Muscle of leg (tissue), 3 donors: ENCODE measurements at regions not wholly inside any gene's neighbourhood (a gene's known extent, or its start where the extent isn't known, plus 50 kb on each side); places are given as distances from the start of the nearest gene placed in this dataset.

ENCODE experiments used
- DNase-seq: peaks from one replicate; pipeline ENCODE4 v3.0.0; 2013
- H3K27ac ChIP-seq: one replicate; pipeline ENCODE4 v1.5.1; 2013; ENCODE audit warnings: mild to moderate bottlenecking, low read length, control low read depth
- H3K27me3 ChIP-seq: one replicate; pipeline ENCODE4 v1.6.1; 2013; ENCODE audit warnings: low read length; ENCODE audit not compliant: control insufficient read depth, insufficient read depth
- H3K36me3 ChIP-seq: one replicate; pipeline ENCODE4 v1.6.1; 2013; ENCODE audit warnings: low read length; ENCODE audit not compliant: control insufficient read depth, insufficient read depth
- H3K4me1 ChIP-seq: one replicate; pipeline ENCODE4 v1.6.1; 2013; ENCODE audit warnings: low read length; ENCODE audit not compliant: control insufficient read depth, insufficient read depth
- H3K4me3 ChIP-seq: one replicate; pipeline ENCODE4 v1.5.1; 2013; ENCODE audit warnings: low read length, control low read depth
- H3K9me3 ChIP-seq: replicated peaks from 2 replicates; pipeline ENCODE4 v1.6.1; 2013; ENCODE audit warnings: low read depth, low read length; ENCODE audit not compliant: control insufficient read depth
- WGBS: methylation state at CpG from one replicate; pipeline ENCODE4 v1.1.5; 2013; ENCODE audit warnings: missing lambda C conversion rate; ENCODE audit not compliant: insufficient coverage; 5-methylcytosine and 5-hydroxymethylcytosine counted together

GRCh38 chr2:175872721-175873120, 129.3 kb downstream of the LNPK start:
- peaks cover 16% of the 10 kb centered on the region for H3K4me1 ChIP-seq
- H3K27me3 ChIP-seq: no peaks in the 10 kb centered on the region
- no peaks in the 10 kb centered on the region for H3K36me3 ChIP-seq
- no peak for DNase-seq
- H3K9me3 ChIP-seq: no peaks in the 10 kb centered on the region
- H3K4me3 ChIP-seq: no peak overlapping the region
- H3K27ac ChIP-seq: no peak overlapping the region

DNA sequence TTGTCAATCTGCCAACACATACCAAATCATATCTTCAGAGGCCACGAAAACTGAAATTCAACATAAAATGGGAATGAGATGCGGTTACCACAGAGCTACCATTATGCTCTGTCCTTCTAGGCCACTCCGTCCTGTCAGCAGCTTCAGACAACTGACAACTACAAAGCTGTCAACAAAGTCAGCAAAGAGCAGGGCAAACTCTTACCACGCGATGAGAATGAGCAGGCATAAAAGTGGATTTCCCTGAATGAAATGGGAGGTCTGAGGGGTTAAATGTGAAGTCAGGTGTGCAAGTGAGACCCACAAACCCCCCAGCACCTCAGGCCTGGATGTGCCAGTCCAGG, 130.1 kb downstream of the LNPK start:
- WGBS: 18% methylated on average over 3 of the region's 5 CpGs
- Histone ChIP-seq H3K9me3 (no peaks in the 10 kb centered on the region), H3K4me1 (peaks cover 16% of the 10 kb centered on the region), H3K27me3 (no peaks in the 10 kb centered on the region), H3K27ac (peak overlapping the region; percentile 47), H3K36me3 (no peaks in the 10 kb centered on the region), H3K4me3 (no peak overlapping the region)
- no peak for DNase-seq

GRCh38 chr2:175871331-175872004, 130.6 kb downstream of the LNPK start:
- WGBS: 33% methylated on average over 1 of the region's 3 CpGs
- Histone ChIP-seq H3K36me3 (no peaks in the 10 kb centered on the region), H3K27me3 (no peaks in the 10 kb centered on the region), H3K4me3 (no peak overlapping the region), H3K27ac (peak overlapping the region; percentile 47), H3K9me3 (no peaks in the 10 kb centered on the region), H3K4me1 (peaks cover 16% of the 10 kb centered on the region)
- peak; percentile 74 for DNase-seq

- DNase-seq: no peak
- Histone ChIP-seq H3K4me1 (no peaks in the 10 kb centered on the region), H3K36me3 (no peaks in the 10 kb centered on the region), H3K27me3 (no peaks in the 10 kb centered on the region), H3K27ac (no peak overlapping the region), H3K9me3 (no peaks in the 10 kb centered on the region), H3K4me3 (no peak overlapping the region)
- WGBS: 100% methylated on average over 1 of the region's 4 CpGs
Observed at GRCh38 chr2:175865716-175866115, 136.4 kb downstream of the LNPK start.

DNA sequence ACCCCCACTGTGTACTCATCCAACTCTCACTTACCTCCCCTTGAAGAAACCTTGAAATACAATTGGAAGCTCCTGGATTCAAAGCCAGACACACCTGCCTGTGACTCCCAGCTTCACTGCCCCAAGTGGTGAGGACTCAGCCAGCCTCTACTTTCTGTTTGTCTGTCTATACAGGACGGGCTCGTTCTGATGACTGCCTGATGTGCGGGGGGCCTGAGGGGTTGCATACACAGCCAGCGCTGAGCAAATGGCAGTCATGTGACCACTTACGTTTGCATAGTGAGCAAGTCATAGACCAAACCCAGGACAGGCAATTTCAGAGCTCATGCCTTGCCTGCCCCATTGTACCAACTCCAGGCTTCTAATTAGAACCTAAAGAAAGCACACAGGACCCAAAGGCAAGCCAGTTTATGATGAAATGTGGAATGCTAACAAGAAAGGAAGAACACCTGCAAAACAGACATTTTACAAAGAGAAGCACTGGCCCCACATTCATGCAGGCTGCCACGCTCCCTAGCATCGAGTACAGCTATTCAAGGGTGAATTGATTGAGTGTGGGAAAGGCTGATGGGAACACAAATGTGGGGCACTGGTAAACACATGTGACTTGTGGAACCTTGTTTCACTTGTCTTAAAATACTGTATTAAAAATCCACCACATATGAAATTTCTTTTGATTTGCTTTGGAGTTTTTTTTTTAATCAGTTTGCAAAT, 137.8 kb downstream of the LNPK start:
- WGBS: 49% methylated on average over 4 of the region's 7 CpGs

DNA sequence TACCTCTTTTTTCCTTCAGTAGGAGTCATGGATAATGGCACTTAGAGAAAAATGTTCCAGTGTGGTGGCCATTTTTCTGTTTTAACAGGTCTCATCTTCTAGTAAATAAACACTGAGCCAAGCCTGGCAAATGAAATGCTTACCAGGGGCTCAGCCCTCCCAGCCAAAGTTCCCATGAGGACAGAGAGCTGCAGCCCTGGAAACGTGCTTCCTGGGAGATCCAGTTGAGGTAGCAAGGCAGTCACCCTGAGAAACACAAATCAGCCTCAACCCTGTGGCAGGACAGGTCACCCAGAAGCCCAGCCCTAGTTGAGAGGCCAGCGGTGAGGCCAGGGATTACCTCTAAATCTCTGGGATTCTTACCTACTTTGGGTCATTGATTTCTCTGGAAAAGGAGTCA, 140.1 kb downstream of the LNPK start:
- H3K4me3 ChIP-seq: no peak overlapping the region
- no peaks in the 10 kb centered on the region for H3K27me3 ChIP-seq
- no peaks in the 10 kb centered on the region for H3K9me3 ChIP-seq
- no peak for DNase-seq
- H3K36me3 ChIP-seq: no peaks in the 10 kb centered on the region
- no peaks in the 10 kb centered on the region for H3K4me1 ChIP-seq
- WGBS: 33% methylated on average over 1 of the region's 2 CpGs
- no peak overlapping the region for H3K27ac ChIP-seq

More for the DNA sequence above, 137.8 kb downstream of the LNPK start:
- H3K27ac ChIP-seq: no peak overlapping the region
- no peaks in the 10 kb centered on the region for H3K27me3 ChIP-seq
- H3K36me3 ChIP-seq: no peaks in the 10 kb centered on the region
- DNase-seq: no peak
- no peaks in the 10 kb centered on the region for H3K4me1 ChIP-seq
- no peaks in the 10 kb centered on the region for H3K9me3 ChIP-seq
- H3K4me3 ChIP-seq: no peak overlapping the region

- DNase-seq: peak; percentile 89
- H3K4me1 ChIP-seq: peaks cover 25% of the 10 kb centered on the region
- 48% methylated on average over 2 of the region's 4 CpGs for WGBS
Observed at GRCh38 chr2:175855794-175856453, 146.1 kb downstream of the LNPK start.

GRCh38 chr2:175855236-175855635, 146.8 kb downstream of the LNPK start:
- H3K27ac ChIP-seq: peak overlapping the region; percentile 87
- H3K4me1 ChIP-seq: peaks cover 25% of the 10 kb centered on the region
- H3K4me3 ChIP-seq: no peak overlapping the region
- H3K9me3 ChIP-seq: no peaks in the 10 kb centered on the region
- DNase-seq: peak; percentile 27
- no peaks in the 10 kb centered on the region for H3K36me3 ChIP-seq
- no peaks in the 10 kb centered on the region for H3K27me3 ChIP-seq
- no CpG with 5 or more reads among the region's 4 CpGs for WGBS

More at GRCh38 chr2:175855794-175856453, 146.1 kb downstream of the LNPK start:
- peak overlapping the region; percentile 87 for H3K27ac ChIP-seq
- no peaks in the 10 kb centered on the region for H3K9me3 ChIP-seq
- no peaks in the 10 kb centered on the region for H3K27me3 ChIP-seq
- H3K36me3 ChIP-seq: no peaks in the 10 kb centered on the region
- no peak overlapping the region for H3K4me3 ChIP-seq

- peak overlapping the region; percentile 87 for H3K27ac ChIP-seq
- 0% methylated on average over 1 of the region's 6 CpGs for WGBS
- H3K27me3 ChIP-seq: no peaks in the 10 kb centered on the region
- H3K4me3 ChIP-seq: no peak overlapping the region
- peaks cover 25% of the 10 kb centered on the region for H3K4me1 ChIP-seq
- DNase-seq: peak; percentile 89
- no peaks in the 10 kb centered on the region for H3K9me3 ChIP-seq
- no peaks in the 10 kb centered on the region for H3K36me3 ChIP-seq
Observed at GRCh38 chr2:175854665-175855064, 147.4 kb downstream of the LNPK start.

GRCh38 chr2:175854129-175854528, 147.9 kb downstream of the LNPK start:
- no peaks in the 10 kb centered on the region for H3K9me3 ChIP-seq
- peak overlapping the region; percentile 87 for H3K27ac ChIP-seq
- H3K27me3 ChIP-seq: no peaks in the 10 kb centered on the region
- peaks cover 25% of the 10 kb centered on the region for H3K4me1 ChIP-seq
- no peak overlapping the region for H3K4me3 ChIP-seq
- no peaks in the 10 kb centered on the region for H3K36me3 ChIP-seq
- WGBS: no CpG with 5 or more reads among the region's 3 CpGs
- DNase-seq: peak; percentile 68
